ENCODE measurements at regions not wholly inside any gene's neighbourhood (a gene's known extent, or its start where the extent isn't known, plus 50 kb on each side); places are given as distances from the start of the nearest gene placed in this dataset.
A peak's percentile ranks its signal among the peaks of the same experiment; 100 is the strongest.
"Not testable (repeated sequence)": the region's sequence is repeated elsewhere in the genome, so short reads cannot be mapped to it uniquely, and the experiment has no call there.

- ATAC-seq, result not testable (repeated sequence)
Measured at GRCh38 chr2:66094689-66095088, 340.2 kb upstream of the MEIS1 start.

- ATAC-seq, result no peak
Measured at GRCh38 chr2:66093371-66093770, 341.6 kb upstream of the MEIS1 start.

GRCh38 chr2:66084948-66085590 is 349.9 kb upstream of the MEIS1 start:
- ATAC-seq, result no peak

- ATAC-seq, result no peak
Measured at GRCh38 chr2:66082581-66082980, 352.3 kb upstream of the MEIS1 start.

- ATAC-seq, result no peak
Measured at GRCh38 chr2:66080127-66080526, 354.8 kb upstream of the MEIS1 start.

GRCh38 chr2:66073172-66073571 is 361.8 kb upstream of the MEIS1 start:
- ATAC-seq, result no peak

GRCh38 chr2:66070721-66071602 is 364.0 kb upstream of the MEIS1 start:
- no peak for ATAC-seq

GRCh38 chr2:66069937-66070720 is 364.8 kb upstream of the MEIS1 start:
- no peak for ATAC-seq

GRCh38 chr2:66066032-66066431 is 368.9 kb upstream of the MEIS1 start:
- ATAC-seq, result no peak

GRCh38 chr2:66059332-66059731 is 375.6 kb upstream of the MEIS1 start:
- ATAC-seq, result no peak

GRCh38 chr2:66058675-66059074 is 376.2 kb upstream of the MEIS1 start:
- ATAC-seq, result no peak

GRCh38 chr2:66057844-66058243 is 377.1 kb upstream of the MEIS1 start:
- no peak for ATAC-seq

GRCh38 chr2:66050392-66050791 is 384.5 kb upstream of the MEIS1 start:
- no peak for ATAC-seq

GRCh38 chr2:66048667-66049066 is 386.3 kb upstream of the MEIS1 start:
- ATAC-seq, result no peak

GRCh38 chr2:66041902-66042657 is 392.8 kb upstream of the MEIS1 start:
- ATAC-seq, result no peak

GRCh38 chr2:66036948-66037347 is 398.0 kb upstream of the MEIS1 start:
- no peak for ATAC-seq

- ATAC-seq, result no peak
Measured at GRCh38 chr2:66034467-66034866, 400.5 kb upstream of the MEIS1 start.

GRCh38 chr2:66032226-66032775 is 402.6 kb upstream of the MEIS1 start:
- no peak for ATAC-seq

- ATAC-seq, result no peak
Measured at GRCh38 chr2:66031236-66031635, 403.7 kb upstream of the MEIS1 start.

- no peak for ATAC-seq
Measured at GRCh38 chr2:66030553-66030952, 404.4 kb upstream of the MEIS1 start.

GRCh38 chr2:66024391-66024790 is 410.5 kb upstream of the MEIS1 start:
- peak; percentile 94 for ATAC-seq

- ATAC-seq, result no peak
Measured at GRCh38 chr2:66021296-66021695, 413.6 kb upstream of the MEIS1 start.

Data from esophagus mucosa (tissue), 1 donor.